DMS53 treated with DMSO at 0.1 percent for 48 hours (cell line): ENCODE measurements at regions not wholly inside any gene's neighbourhood (a gene's known extent, or its start where the extent isn't known, plus 50 kb on each side); places are given as distances from the start of the nearest gene placed in this dataset.

Experiments
- DNase-seq: peaks from one replicate; lab custom pipeline; 2025; ENCODE audit not compliant: unreplicated experiment; lab: John Stamatoyannopoulos, UW

GRCh38 chr22:27663812-27664211 is 137.7 kb downstream of the MN1 start:
- no peak for DNase-seq

GRCh38 chr22:27666272-27666997 is 135.1 kb downstream of the MN1 start:
- DNase-seq = no peak

DNA sequence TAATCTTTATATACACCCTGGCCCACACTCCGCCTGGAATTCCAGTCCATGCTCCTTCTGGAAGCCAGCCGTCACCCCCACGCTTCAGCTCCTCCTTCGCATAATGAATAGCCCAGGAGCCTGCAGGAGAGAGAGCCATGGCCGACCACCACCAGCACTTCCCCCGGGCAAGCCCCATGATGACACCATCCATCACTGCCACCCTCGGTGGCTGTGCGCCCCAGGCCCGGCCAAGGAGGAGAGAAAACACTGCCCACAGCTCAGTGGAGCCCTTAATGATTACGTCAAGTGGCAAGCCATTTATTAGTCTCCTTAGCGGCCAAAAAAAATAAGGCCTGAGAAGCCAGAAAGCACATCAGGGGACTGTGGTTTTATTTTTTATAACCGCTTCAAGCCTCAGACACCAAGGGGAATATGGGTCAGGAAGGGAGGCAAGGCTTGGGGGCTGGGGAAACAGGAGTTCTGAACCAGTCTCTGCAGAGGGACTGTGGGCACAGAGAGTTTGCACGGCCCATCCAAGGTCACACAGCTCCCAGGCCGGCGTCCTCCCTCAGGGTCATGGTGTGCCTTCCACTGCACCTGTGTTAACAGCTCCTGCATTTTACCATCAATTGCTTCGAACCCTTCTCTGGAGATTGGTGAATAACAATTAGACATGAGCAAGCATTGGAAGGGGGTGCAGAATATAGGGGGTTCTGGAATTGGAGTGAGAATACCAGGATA is 134.3 kb downstream of the MN1 start:
- no peak for DNase-seq

GRCh38 chr22:27668828-27669797 is 132.4 kb downstream of the MN1 start:
- no peak for DNase-seq

DNA sequence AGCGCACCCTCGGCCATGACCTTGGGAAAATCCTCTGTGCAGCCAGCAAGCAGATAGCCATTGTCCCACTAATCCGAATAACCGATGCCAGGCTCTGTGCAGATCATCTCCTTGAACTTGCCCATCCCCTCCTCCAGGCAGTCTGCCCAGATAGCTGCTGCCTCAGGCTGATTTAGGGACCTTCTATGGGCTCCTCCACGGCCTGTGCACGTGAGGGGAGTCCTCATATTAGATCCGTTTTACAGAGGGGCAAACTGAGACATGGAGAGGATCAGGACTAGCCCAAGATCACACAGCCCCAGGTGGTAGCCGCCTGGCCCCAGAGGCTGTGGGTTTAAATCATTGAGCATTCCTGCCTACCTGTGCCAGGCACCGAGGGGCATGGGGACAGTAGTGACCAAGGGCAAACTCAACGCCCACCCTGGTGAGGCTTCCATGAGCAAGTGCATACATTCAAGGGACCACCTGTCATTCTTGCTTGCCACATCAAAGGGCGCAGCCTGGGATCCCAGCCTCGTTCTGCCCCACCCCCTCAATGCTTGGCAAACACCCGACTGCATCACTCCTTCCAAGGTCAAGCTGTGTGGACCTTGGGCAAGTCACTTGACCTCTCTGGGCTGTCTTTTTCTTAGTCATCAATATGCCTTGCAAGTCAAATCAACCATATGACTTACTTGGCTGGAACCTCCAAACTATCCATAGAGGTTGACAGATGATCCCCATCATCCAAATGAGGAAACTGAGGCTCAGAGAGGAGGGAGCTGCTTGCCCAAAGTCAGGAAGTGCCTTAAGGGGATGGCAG is 131.6 kb downstream of the MN1 start:
- DNase-seq = no peak

DNA sequence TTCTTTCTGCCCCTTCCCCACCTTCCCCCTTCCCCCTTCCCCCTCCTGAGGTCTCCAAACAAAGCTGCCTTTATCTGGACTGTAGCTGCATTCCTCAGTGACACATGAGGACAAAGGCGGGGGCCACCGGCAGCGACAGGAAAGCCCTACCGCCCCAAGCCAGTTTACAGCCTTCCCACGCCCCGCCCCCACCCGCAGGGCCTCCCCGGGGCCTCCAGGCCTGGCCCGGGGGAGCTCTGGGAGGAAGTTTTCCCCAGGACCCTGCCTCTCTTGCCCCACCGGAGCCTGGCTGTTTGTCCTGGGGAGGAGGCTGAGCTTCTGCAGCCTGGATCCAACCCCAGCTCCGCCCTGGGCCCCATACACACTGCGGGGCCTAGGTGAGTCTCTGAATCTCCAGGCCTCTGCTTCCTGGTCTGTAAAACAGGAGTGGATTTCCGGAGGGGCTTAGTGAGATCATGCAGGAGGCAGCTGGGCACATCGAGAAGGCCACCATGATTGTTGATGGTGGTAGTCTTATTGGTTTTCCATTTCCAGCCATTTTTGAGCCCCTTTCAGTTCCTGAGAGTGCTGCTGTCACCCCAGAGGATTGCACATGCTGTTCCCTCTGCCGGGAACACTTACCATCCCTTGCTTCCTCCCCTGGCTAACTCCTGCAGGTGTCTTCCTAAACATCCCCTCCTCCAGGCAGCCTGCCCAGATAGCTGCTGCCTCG is 130.7 kb downstream of the MN1 start:
- DNase-seq = no peak

DNA sequence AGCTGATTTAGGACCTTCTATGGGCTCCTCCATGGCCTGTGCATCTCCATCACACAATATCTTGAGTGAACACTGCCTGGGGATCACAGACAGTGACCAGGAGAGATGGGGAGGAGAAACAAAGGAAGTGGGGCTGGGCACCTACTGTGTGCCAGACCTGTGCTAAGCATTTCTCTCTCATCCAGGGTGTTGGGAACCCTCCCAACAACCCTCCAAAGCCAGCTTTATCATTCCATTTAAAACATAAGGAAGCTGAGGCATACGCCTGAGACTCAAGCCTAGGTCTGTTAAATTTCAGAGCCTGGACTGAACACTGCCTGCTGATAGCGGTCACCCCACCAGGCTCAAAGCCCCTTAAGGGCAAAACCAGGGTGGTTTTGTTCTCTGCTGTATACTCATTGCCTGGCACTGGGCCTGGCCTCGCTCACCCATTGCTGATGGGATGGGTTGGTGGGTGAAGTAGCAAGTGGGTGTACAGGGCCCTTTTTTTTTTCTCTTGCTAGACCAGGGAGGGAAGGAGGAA is 130.1 kb downstream of the MN1 start:
- DNase-seq = no peak

DNA sequence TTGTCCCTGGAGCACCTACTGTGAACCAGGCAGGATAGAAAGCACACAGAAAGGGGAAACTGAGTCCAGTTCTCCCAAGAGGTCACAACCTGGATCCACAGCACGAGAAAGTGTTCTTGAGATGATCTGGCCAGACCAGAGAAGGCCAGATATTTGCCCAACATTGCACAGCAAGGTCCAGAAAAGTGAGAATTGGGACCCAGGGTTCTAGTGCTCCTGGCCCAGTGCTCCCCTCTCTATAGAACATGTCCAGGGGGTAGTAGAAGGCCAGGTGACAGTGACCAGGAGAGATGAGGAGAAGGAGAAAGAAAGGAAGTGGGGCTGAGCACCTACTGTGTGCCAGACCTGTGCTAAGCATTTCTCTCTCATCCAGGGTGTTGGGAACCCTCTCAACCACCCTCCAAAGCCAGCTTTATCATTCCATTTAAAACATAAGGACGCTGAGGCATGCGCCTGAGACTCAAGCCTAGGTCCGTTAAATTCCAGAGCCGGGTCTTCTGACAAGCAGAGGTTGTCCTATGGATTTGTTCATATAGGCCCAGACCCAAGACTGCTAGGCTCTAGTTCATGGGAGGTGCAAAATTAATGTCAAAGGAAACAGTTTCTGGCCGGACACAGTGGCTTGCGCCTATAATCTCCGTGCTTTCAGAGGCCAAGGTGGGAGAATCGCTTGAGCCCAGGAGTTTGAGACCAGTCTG is 128.7 kb downstream of the MN1 start:
- no peak for DNase-seq

DNA sequence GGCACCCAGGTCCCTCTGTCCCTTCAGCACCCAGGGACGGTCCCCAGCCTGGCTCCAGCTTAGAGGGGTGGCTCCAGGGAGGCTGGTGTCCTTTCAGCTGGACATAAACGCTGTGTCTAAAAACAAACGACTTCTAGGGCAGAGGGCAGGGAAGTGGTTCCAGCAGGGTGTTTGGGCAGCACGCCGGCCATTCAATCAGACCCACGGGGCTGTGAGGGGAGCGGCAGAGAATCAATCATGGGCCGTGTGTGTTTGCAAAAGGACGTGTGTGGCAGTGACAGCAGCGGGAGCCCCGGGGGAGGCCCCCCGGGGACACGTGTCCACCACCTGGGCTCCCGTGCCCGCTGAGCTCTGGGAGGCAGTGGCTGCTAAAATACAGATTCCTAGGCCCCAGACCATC is 127.7 kb downstream of the MN1 start:
- DNase-seq = no peak

DNA sequence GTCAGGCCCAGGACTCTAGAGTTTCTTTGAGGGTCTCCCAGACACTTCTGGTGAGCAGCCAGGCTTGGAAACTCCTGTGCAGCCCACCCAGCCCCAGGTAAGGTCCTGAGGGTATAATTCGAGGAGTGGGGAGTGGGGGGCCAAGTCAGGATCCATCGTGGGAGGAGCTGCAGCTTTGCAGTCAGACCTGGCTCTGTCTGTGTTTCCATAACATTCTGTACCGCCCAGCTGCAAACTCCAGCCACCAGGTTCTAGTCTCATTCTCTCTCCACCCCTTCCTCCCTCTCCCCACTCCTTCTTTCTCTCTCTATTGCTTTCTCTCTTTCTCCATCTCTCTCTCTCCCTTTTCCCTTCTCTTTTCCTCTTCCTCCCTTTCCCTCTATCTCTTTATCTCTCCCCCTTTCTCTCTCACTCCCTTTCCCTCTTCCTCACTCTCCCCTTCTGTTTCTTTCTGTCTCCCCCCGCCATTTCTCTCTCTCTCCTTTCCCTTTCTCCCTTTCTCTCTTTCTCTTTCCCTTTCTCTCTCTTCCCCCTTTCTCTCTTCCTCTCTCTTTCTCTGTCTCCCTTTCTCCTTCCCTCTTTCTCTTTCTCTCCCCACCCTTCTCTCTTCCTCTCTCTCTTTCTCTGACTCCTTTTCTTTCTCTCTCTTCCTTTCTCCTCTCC is 127.2 kb downstream of the MN1 start:
- DNase-seq = no peak

GRCh38 chr22:27676545-27677213 is 124.9 kb downstream of the MN1 start:
- no peak for DNase-seq

DNA sequence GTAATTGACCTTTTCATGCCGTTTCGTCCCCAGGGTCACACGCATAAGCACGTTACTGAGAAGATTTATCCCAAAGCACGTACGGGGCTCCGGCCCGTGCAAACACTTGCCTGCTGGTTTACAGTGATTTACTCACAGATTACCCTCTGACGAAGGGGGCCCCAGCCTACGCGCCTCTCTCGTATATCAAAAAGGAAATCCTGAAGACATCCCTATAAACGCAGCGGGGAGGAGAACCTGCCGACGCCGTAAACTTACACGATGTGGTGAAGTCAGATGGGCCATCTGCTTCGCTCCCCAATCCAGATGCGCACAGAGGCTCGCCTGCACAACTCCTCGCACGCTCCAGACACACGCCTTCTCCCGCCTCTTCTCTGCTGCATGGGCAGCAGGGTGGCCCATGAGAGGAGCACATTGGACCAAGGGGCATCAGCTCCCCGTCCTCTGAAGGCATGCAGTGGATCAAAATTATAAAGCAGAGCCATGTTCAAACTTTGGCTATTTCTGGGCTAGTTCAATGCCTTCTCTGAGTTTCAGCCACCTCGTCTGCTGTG is 123.6 kb downstream of the MN1 start:
- DNase-seq = no peak

DNA sequence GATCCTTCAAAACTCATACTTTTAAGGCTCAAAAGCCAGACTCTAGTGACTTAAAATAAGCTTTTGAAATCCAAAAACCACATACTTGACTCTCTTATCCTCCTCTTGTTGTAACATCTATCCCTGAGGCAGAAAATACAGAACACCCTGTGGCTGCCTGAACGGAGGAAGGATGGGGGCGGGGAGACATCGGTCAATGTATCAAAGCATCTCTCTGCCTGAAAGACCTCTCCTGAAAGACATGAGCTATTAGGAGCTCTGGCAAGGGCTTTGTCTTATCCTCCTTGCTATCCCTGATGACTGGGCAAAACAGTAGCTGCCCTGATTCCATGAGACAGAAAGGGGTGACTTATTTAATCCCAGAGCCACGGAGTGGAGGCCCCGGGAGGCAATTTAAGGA is 122.4 kb downstream of the MN1 start:
- no peak for DNase-seq

GRCh38 chr22:27679693-27680488 is 121.7 kb downstream of the MN1 start:
- DNase-seq = no peak

- no peak for DNase-seq
Measured at GRCh38 chr22:27680636-27681035, 120.9 kb downstream of the MN1 start.

GRCh38 chr22:27681037-27681436 is 120.5 kb downstream of the MN1 start:
- DNase-seq = no peak

GRCh38 chr22:27682437-27682836 is 119.1 kb downstream of the MN1 start:
- no peak for DNase-seq
